ENCODE measurements at regions not wholly inside any gene's neighbourhood (a gene's known extent, or its start where the extent isn't known, plus 50 kb on each side); places are given as distances from the start of the nearest gene placed in this dataset.

GRCh38 chr6:113616701-113617274 lies 240.4 kb upstream of the MARCKS start:
- TF ChIP-seq CTCF (IDR thresholded peaks at IDR 0.05) (no peak), POLR2A (IDR thresholded peaks at IDR 0.05) (no peak)
